NOMO-1 treated with DMSO at 0.1 percent for 48 hours (cell line): ENCODE measurements at regions not wholly inside any gene's neighbourhood (a gene's known extent, or its start where the extent isn't known, plus 50 kb on each side); places are given as distances from the start of the nearest gene placed in this dataset.
"Not testable (repeated sequence)": the region's sequence is repeated elsewhere in the genome, so short reads cannot be mapped to it uniquely, and the experiment has no call there.

ENCODE experiments used
- DNase-seq: peaks from one replicate; lab custom pipeline; 2025; ENCODE audit not compliant: unreplicated experiment; lab: John Stamatoyannopoulos, UW

- DNase-seq, result no peak
Measured at GRCh38 chr3:159748425-159748824, 240.2 kb upstream of the IL12A start.

GRCh38 chr3:159749406-159749805 is 239.2 kb upstream of the IL12A start:
- DNase-seq, result no peak

GRCh38 chr3:159751146-159751545 is 237.5 kb upstream of the IL12A start:
- no peak for DNase-seq

GRCh38 chr3:159751752-159752151 is 236.9 kb upstream of the IL12A start:
- no peak for DNase-seq

- DNase-seq, result not testable (repeated sequence)
Measured at GRCh38 chr3:159756279-159757207, 232.1 kb upstream of the IL12A start.

- no peak for DNase-seq
Measured at GRCh38 chr3:159757341-159758060, 231.1 kb upstream of the IL12A start.

- no peak for DNase-seq
Measured at GRCh38 chr3:159760046-159760445, 228.6 kb upstream of the IL12A start.

- no peak for DNase-seq
Measured at GRCh38 chr3:159761369-159761768, 227.3 kb upstream of the IL12A start.

- DNase-seq, result no peak
Measured at GRCh38 chr3:159761848-159762635, 226.6 kb upstream of the IL12A start.

GRCh38 chr3:159763011-159763601 is 225.5 kb upstream of the IL12A start:
- peak; percentile 57 for DNase-seq

- peak; percentile 43 for DNase-seq
Measured at GRCh38 chr3:159763602-159764489, 224.8 kb upstream of the IL12A start.

- DNase-seq, result no peak
Measured at GRCh38 chr3:159764490-159765029, 224.1 kb upstream of the IL12A start.

- DNase-seq, result peak; percentile 22
Measured at GRCh38 chr3:159765030-159765859, 223.4 kb upstream of the IL12A start.

- no peak for DNase-seq
Measured at GRCh38 chr3:159765860-159766294, 222.8 kb upstream of the IL12A start.

- DNase-seq, result no peak
Measured at GRCh38 chr3:159766563-159767185, 222.0 kb upstream of the IL12A start.

GRCh38 chr3:159770998-159771397 is 217.6 kb upstream of the IL12A start:
- DNase-seq, result no peak

GRCh38 chr3:159771865-159772611 is 216.6 kb upstream of the IL12A start:
- DNase-seq, result no peak

- no peak for DNase-seq
Measured at GRCh38 chr3:159773706-159774105, 214.9 kb upstream of the IL12A start.
